T47D (cell line): ENCODE measurements at regions not wholly inside any gene's neighbourhood (a gene's known extent, or its start where the extent isn't known, plus 50 kb on each side); places are given as distances from the start of the nearest gene placed in this dataset.

Experiments
- DNase-seq, 2 experiments: peaks; one replicate each; pipeline versions ENCODE4 v3.0.0 to v3.0.0-alpha.2; 2011 to 2012; ENCODE audit warnings: low read depth in 1 of 2, low spot score in 1 of 2
- JUND ChIP-seq: IDR thresholded peaks from 2 replicates; pipeline ENCODE4 v1.6.1; 2012; ENCODE audit warnings: low read depth
- in situ Hi-C: cut with HindIII; loops from 2 replicates; pipeline ENCODE4 v1.10.0; 2016; ENCODE audit warnings: low sequenced_read_pairs, low pct_unique_long_range_greater_than_20kb

- no peak for TF ChIP-seq JUND
- no peak for DNase-seq
- in situ Hi-C loops: no loop called here
Observed at GRCh38 chr7:88387368-88387767, 80.7 kb upstream of the STEAP4 start.

GRCh38 chr7:88386665-88387156, 80.0 kb upstream of the STEAP4 start:
- TF ChIP-seq JUND: no peak
- no peak for DNase-seq
- in situ Hi-C loops: no loop called here

GRCh38 chr7:88377434-88377833, 70.7 kb upstream of the STEAP4 start:
- in situ Hi-C loops: no loop called here
- DNase-seq: peak in 1 of 2 experiments; percentile 11
- TF ChIP-seq JUND: no peak

- in situ Hi-C loops: no loop called here
Observed at GRCh38 chr7:88368686-88369085, 62.0 kb upstream of the STEAP4 start.

GRCh38 chr7:88366845-88367244, 60.2 kb upstream of the STEAP4 start:
- in situ Hi-C loops: no loop called here
- DNase-seq: no peak
- no peak for TF ChIP-seq JUND

More at GRCh38 chr7:88368686-88369085, 62.0 kb upstream of the STEAP4 start:
- no peak for TF ChIP-seq JUND
- no peak for DNase-seq

GRCh38 chr7:88363869-88364268, 57.2 kb upstream of the STEAP4 start:
- in situ Hi-C loops: no loop called here
- no peak for TF ChIP-seq JUND
- DNase-seq: no peak

- in situ Hi-C loops: no loop called here
- no peak for TF ChIP-seq JUND
- DNase-seq: no peak
Observed at GRCh38 chr7:88363249-88363648, 56.6 kb upstream of the STEAP4 start.

GRCh38 chr7:88361357-88361756, 54.7 kb upstream of the STEAP4 start:
- in situ Hi-C loops: no loop called here
- DNase-seq: no peak
- no peak for TF ChIP-seq JUND

- DNase-seq: no peak
- in situ Hi-C loops: no loop called here
- no peak for TF ChIP-seq JUND
Observed at GRCh38 chr7:88358881-88359280, 52.2 kb upstream of the STEAP4 start.

- in situ Hi-C loops: no loop called here
- TF ChIP-seq JUND: no peak
- DNase-seq: no peak
Observed at GRCh38 chr7:88358526-88358838, 51.8 kb upstream of the STEAP4 start.

GRCh38 chr7:88357781-88358525, 51.3 kb upstream of the STEAP4 start:
- no peak for TF ChIP-seq JUND
- in situ Hi-C loops: no loop called here
- peak; percentile 7 to 64 for DNase-seq

- in situ Hi-C loops: no loop called here
- TF ChIP-seq JUND: no peak
- DNase-seq: peak in 1 of 2 experiments; percentile 68
Observed at GRCh38 chr7:88357294-88357693, 50.6 kb upstream of the STEAP4 start.
